Neural cell (in vitro differentiated cells): ENCODE measurements at regions not wholly inside any gene's neighbourhood (a gene's known extent, or its start where the extent isn't known, plus 50 kb on each side); places are given as distances from the start of the nearest gene placed in this dataset.

Experiments used
- H2AFZ ChIP-seq: fragments of 200-600, 300-800 bp; sonication (generic), shearing (Covaris generic); 2 replicates; pipeline ENCODE4 v1.6.0; 2014; ENCODE audit warnings: low read depth, mild to moderate bottlenecking, antibody characterized with exemption, low read length, moderate library complexity
- H3F3A ChIP-seq: fragments of 200-600 bp; shearing (Covaris generic); 2 replicates; pipeline ENCODE4 v1.6.1; 2016; ENCODE audit warnings: mild to moderate bottlenecking, moderate library complexity, mixed read lengths, antibody characterized with exemption, low read length; ENCODE audit not compliant: insufficient read depth, poor library complexity, severe bottlenecking
- H3K27ac ChIP-seq: fragments of 200-600, 300-800 bp; sonication (generic), shearing (Covaris generic); 2 replicates; pipeline ENCODE4 v1.5.1; 2014; ENCODE audit warnings: mild to moderate bottlenecking, low read length, moderate library complexity
- H3K27me3 ChIP-seq: fragments of 300-800, 200-600 bp; sonication (generic), shearing (Covaris generic); 2 replicates; pipeline ENCODE4 v1.6.0; 2014; ENCODE audit warnings: mild to moderate bottlenecking, low read depth, low read length, moderate library complexity; ENCODE audit not compliant: insufficient read depth
- H3K36me3 ChIP-seq: fragments of 300-800, 200-600 bp; sonication (generic), shearing (Covaris generic); 2 replicates; pipeline ENCODE4 v1.5.1; 2014; ENCODE audit warnings: mild to moderate bottlenecking, antibody characterized with exemption, low read length, moderate library complexity; ENCODE audit not compliant: insufficient read depth
- H3K4me2 ChIP-seq: fragments of 300-800, 200-600 bp; sonication (generic), shearing (Covaris generic); 2 replicates; pipeline ENCODE4 v1.6.0; 2014; ENCODE audit warnings: mild to moderate bottlenecking, low read length
- H3K4me3 ChIP-seq: fragments of 300-800, 200-600 bp; sonication (generic), shearing (Covaris generic); 2 replicates; pipeline ENCODE4 v1.5.1; 2014; ENCODE audit warnings: mild to moderate bottlenecking, low read length, moderate library complexity
- H3K79me2 ChIP-seq: fragments of 200-600 bp; shearing (Covaris generic); replicated peaks from 2 replicates; pipeline ENCODE4 v1.6.0; 2014; ENCODE audit warnings: mild to moderate bottlenecking, low read length, moderate library complexity; ENCODE audit not compliant: insufficient read depth
- H3K9ac ChIP-seq: fragments of 300-800, 200-600 bp; sonication (generic), shearing (Covaris generic); 2 replicates; pipeline ENCODE4 v1.6.1; 2016; ENCODE audit warnings: mild to moderate bottlenecking, low read length, mixed read lengths
- H3K9me2 ChIP-seq: fragments of 200-600 bp; shearing (Covaris generic); 2 replicates; pipeline ENCODE4 v1.6.1; 2016; ENCODE audit warnings: mild to moderate bottlenecking, low read length, mixed read lengths; ENCODE audit not compliant: insufficient read depth
- H3K9me3 ChIP-seq: fragments of 200-600, 300-800 bp; sonication (generic), shearing (Covaris generic); 2 replicates; pipeline ENCODE4 v1.6.1; 2016; ENCODE audit warnings: mild to moderate bottlenecking, mixed run types, low read length, moderate library complexity, mixed read lengths
- H4K20me1 ChIP-seq: fragments of 200-600 bp; shearing (Covaris generic); 2 replicates; pipeline ENCODE4 v1.6.1; 2016; ENCODE audit warnings: mild to moderate bottlenecking, mixed run types; ENCODE audit not compliant: insufficient read depth
- CTCF ChIP-seq: fragments of 450-650 bp; IDR thresholded peaks from 2 replicates; pipeline ENCODE4 v1.5.1; 2014; ENCODE audit warnings: antibody characterized with exemption, mild to moderate bottlenecking, moderate library complexity; ENCODE audit not compliant: poor library complexity, severe bottlenecking
- EP300 ChIP-seq: fragments of 450-650 bp; conservative IDR thresholded peaks from 2 replicates; pipeline ENCODE4 v1.6.1; 2014; ENCODE audit warnings: antibody characterized with exemption, mild to moderate bottlenecking, moderate library complexity; ENCODE audit not compliant: poor library complexity, severe bottlenecking
- EZH2 ChIP-seq: fragments of 200-600, 300-800 bp; shearing (Covaris generic), sonication (generic); IDR thresholded peaks from 2 replicates; pipeline ENCODE4 v1.6.1; 2014; ENCODE audit warnings: antibody characterized with exemption, low read length, borderline replicate concordance, mild to moderate bottlenecking; ENCODE audit not compliant: insufficient read depth, poor library complexity, severe bottlenecking
- MXI1 ChIP-seq: fragments of 450-650 bp; conservative IDR thresholded peaks from 2 replicates; pipeline ENCODE4 v1.6.1; 2014; ENCODE audit warnings: antibody characterized with exemption, mild to moderate bottlenecking; ENCODE audit not compliant: poor library complexity, severe bottlenecking
- POLR2AphosphoS5 ChIP-seq: IDR thresholded peaks from 2 replicates; pipeline ENCODE4 v1.6.1; 2012
- RAD21 ChIP-seq: fragments of 450-650 bp; conservative IDR thresholded peaks from 2 replicates; pipeline ENCODE4 v1.6.1; 2014; ENCODE audit warnings: antibody characterized with exemption, mild to moderate bottlenecking, moderate library complexity
- REST ChIP-seq: IDR thresholded peaks from 2 replicates; pipeline ENCODE4 v1.6.1; 2012; ENCODE audit warnings: borderline replicate concordance
- SMC3 ChIP-seq: fragments of 450-650 bp; conservative IDR thresholded peaks from 2 replicates; pipeline ENCODE4 v1.6.1; 2014; ENCODE audit warnings: antibody characterized with exemption, mild to moderate bottlenecking, moderate library complexity; ENCODE audit not compliant: poor library complexity
- TAF1 ChIP-seq: IDR thresholded peaks from 2 replicates; pipeline ENCODE4 v1.6.1; 2012; ENCODE audit warnings: low read depth

- no peaks in the 10 kb centered on the region for H3K36me3 ChIP-seq
These were observed 301.6 kb downstream of the NAF1 start for GRCh38 chr4:162865102-162865501.

GRCh38 chr4:162853788-162854187 is 312.9 kb downstream of the NAF1 start:
- no peak overlapping the region for H2AFZ ChIP-seq
- no peaks in the 10 kb centered on the region for H4K20me1 ChIP-seq
- H3K9ac ChIP-seq = no peak overlapping the region
- H3K27me3 ChIP-seq = no peaks in the 10 kb centered on the region
- H3K4me3 ChIP-seq = no peak overlapping the region
- no peaks in the 10 kb centered on the region for H3F3A ChIP-seq
- no peak overlapping the region for H3K27ac ChIP-seq
- H3K9me2 ChIP-seq = no peaks in the 10 kb centered on the region
- H3K79me2 ChIP-seq = no peaks in the 10 kb centered on the region
- H3K9me3 ChIP-seq = no peaks in the 10 kb centered on the region
- no peak overlapping the region for H3K4me2 ChIP-seq
- H3K36me3 ChIP-seq = no peaks in the 10 kb centered on the region
- TF ChIP-seq EZH2 (no peak), TAF1 (no peak), RAD21 (no peak), MXI1 (no peak), CTCF (no peak), REST (no peak)

More at GRCh38 chr4:162865102-162865501, 301.6 kb downstream of the NAF1 start:
- H3K79me2 ChIP-seq = no peaks in the 10 kb centered on the region
- TF ChIP-seq CTCF = no peak
- no peak for TF ChIP-seq MXI1
- TF ChIP-seq RAD21 = no peak
- TF ChIP-seq SMC3 = no peak
- TF ChIP-seq EP300 = no peak
- TF ChIP-seq POLR2AphosphoS5 = no peak
- no peak for TF ChIP-seq REST
- no peak for TF ChIP-seq TAF1
- no peak for TF ChIP-seq EZH2
- no peaks in the 10 kb centered on the region for H3K9me3 ChIP-seq
- H3K9ac ChIP-seq = no peak overlapping the region
- H3K27me3 ChIP-seq = no peaks in the 10 kb centered on the region
- H3K4me3 ChIP-seq = no peak overlapping the region
- H3K27ac ChIP-seq = no peak overlapping the region
- no peaks in the 10 kb centered on the region for H3F3A ChIP-seq
- no peaks in the 10 kb centered on the region for H4K20me1 ChIP-seq
- H3K4me2 ChIP-seq = no peak overlapping the region
- no peaks in the 10 kb centered on the region for H3K9me2 ChIP-seq
- H2AFZ ChIP-seq = no peak overlapping the region
